Prostate gland (tissue), 2 donors: ENCODE measurements at regions not wholly inside any gene's neighbourhood (a gene's known extent, or its start where the extent isn't known, plus 50 kb on each side); places are given as distances from the start of the nearest gene placed in this dataset.

ENCODE experiments used
- DNase-seq: peaks from one replicate; pipeline ENCODE4 v3.0.0-alpha.2; 2019; ENCODE audit warnings: low spot score
- H3K27ac ChIP-seq, 2 donors: fragments of 200-600 bp; sonication (generic); 2 replicates each; pipeline ENCODE4 v1.5.1; 2017 to 2019
- H3K27me3 ChIP-seq: fragments of 200-600 bp; sonication (generic); replicated peaks from 2 replicates; pipeline ENCODE4 v1.5.1; 2019; ENCODE audit not compliant: insufficient read depth
- H3K36me3 ChIP-seq, 2 donors: fragments of 200-600 bp; sonication (generic); 1 replicate in 1 of 2; 2 replicates in 1 of 2; pipeline versions ENCODE4 v1.5.1 to v1.8.1; 2017 to 2019
- H3K4me1 ChIP-seq: fragments of 200-600 bp; sonication (generic); replicated peaks from 2 replicates; pipeline ENCODE4 v1.5.1; 2019
- H3K4me3 ChIP-seq, 2 donors: fragments of 200-600 bp; sonication (generic); 2 replicates each; pipeline ENCODE4 v1.5.1; 2017 to 2019
- H3K9me3 ChIP-seq: fragments of 200-600 bp; sonication (generic); 2 replicates; pipeline ENCODE4 v1.5.1; 2017
- CTCF ChIP-seq, 4 experiments: fragments of 200-600 bp in 2 of 4; fragments of 450-650 bp in 2 of 4; sonication (generic) in 2 of 4; IDR thresholded peaks; 1 replicate in 3 of 4; 2 replicates in 1 of 4; pipeline ENCODE4 v1.5.1; 2016 to 2019; ENCODE audit warnings: antibody characterized with exemption in 4 of 4, mild to moderate bottlenecking in 2 of 4, moderate library complexity in 2 of 4
- POLR2A ChIP-seq: fragments of 450-650 bp; IDR thresholded peaks from one replicate; pipeline ENCODE4 v1.6.1; 2016; ENCODE audit warnings: antibody characterized with exemption, mild to moderate bottlenecking
- POLR2AphosphoS5 ChIP-seq: sonication (generic); formaldehyde crosslinking; IDR thresholded peaks from one replicate; pipeline ENCODE4 v1.6.1; 2017; ENCODE audit warnings: antibody characterized with exemption
- WGBS: methylation state at CpG from one replicate; pipeline ENCODE4 v1.1.5; 2018; 5-methylcytosine and 5-hydroxymethylcytosine counted together
- intact Hi-C: fragments of 100-400 bp; cut with DNase I; formaldehyde crosslinking; loops from one replicate; pipeline ENCODE4 v1.14.2; 2022

- Histone ChIP-seq H3K4me1 (no peaks in the 10 kb centered on the region), H3K4me3 (no peak overlapping the region), H3K27ac (no peak overlapping the region), H3K9me3 (no peaks in the 10 kb centered on the region), H3K27me3 (no peaks in the 10 kb centered on the region), H3K36me3 (no peaks in the 10 kb centered on the region)
- WGBS, result 74% methylated on average over 2 of the region's 2 CpGs
- TF ChIP-seq POLR2AphosphoS5, result no peak
- TF ChIP-seq CTCF (IDR thresholded peaks at IDR 0.05), result no peak
- no peak for TF ChIP-seq POLR2A
- DNase-seq, result no peak
- intact Hi-C loops, result no loop called here
These were observed 59.0 kb downstream of the DRD1 start for GRCh38 chr5:175384724-175385552.

- H3K9me3 ChIP-seq, result no peaks in the 10 kb centered on the region
- no peak overlapping the region for H3K27ac ChIP-seq
- WGBS, result 42% methylated on average over 4 of the region's 4 CpGs
- DNase-seq, result peak; percentile 16
- intact Hi-C loops, result no loop called here
- H3K4me3 ChIP-seq, result no peak overlapping the region
- no peaks in the 10 kb centered on the region for H3K27me3 ChIP-seq
- H3K36me3 ChIP-seq, result no peaks in the 10 kb centered on the region
- no peak for TF ChIP-seq POLR2A
- TF ChIP-seq CTCF (IDR thresholded peaks at IDR 0.05), result peak in 1 of 4 experiments; percentile 7
- H3K4me1 ChIP-seq, result no peaks in the 10 kb centered on the region
These were observed 60.6 kb downstream of the DRD1 start for GRCh38 chr5:175383350-175383749.

GRCh38 chr5:175382171-175382570 is 61.8 kb downstream of the DRD1 start:
- Histone ChIP-seq H3K4me3 (no peak overlapping the region), H3K9me3 (no peaks in the 10 kb centered on the region), H3K27me3 (no peaks in the 10 kb centered on the region), H3K36me3 (no peaks in the 10 kb centered on the region), H3K4me1 (peaks cover 3% of the 10 kb centered on the region), H3K27ac (no peak overlapping the region)
- intact Hi-C loops, result no loop called here
- WGBS, result 90% methylated on average over 1 of the region's 1 CpG
- TF ChIP-seq CTCF (IDR thresholded peaks at IDR 0.05) (no peak), POLR2A (no peak), POLR2AphosphoS5 (no peak)
- no peak for DNase-seq

- Histone ChIP-seq H3K4me1 (peaks cover 3% of the 10 kb centered on the region), H3K36me3 (no peaks in the 10 kb centered on the region), H3K9me3 (no peaks in the 10 kb centered on the region), H3K27ac (no peak overlapping the region), H3K4me3 (no peak overlapping the region), H3K27me3 (no peaks in the 10 kb centered on the region)
- WGBS, result 80% methylated on average over 4 of the region's 4 CpGs
- TF ChIP-seq POLR2A (no peak), POLR2AphosphoS5 (no peak)
- intact Hi-C loops, result no loop called here
- DNase-seq, result no peak
These were observed 62.9 kb downstream of the DRD1 start for GRCh38 chr5:175381130-175381529.

- Histone ChIP-seq H3K4me1 (peaks cover 3% of the 10 kb centered on the region), H3K27ac (no peak overlapping the region), H3K36me3 (no peaks in the 10 kb centered on the region), H3K9me3 (no peaks in the 10 kb centered on the region), H3K27me3 (no peaks in the 10 kb centered on the region), H3K4me3 (no peak overlapping the region)
- TF ChIP-seq POLR2AphosphoS5 (no peak), CTCF (IDR thresholded peaks at IDR 0.05) (no peak), POLR2A (no peak)
- DNase-seq, result no peak
- WGBS, result 93% methylated on average over 2 of the region's 2 CpGs
- intact Hi-C loops, result no loop called here
These were observed 63.3 kb downstream of the DRD1 start for GRCh38 chr5:175380701-175381100.
